Activated CD4-positive, alpha-beta T cell treated with anti-CD3 and anti-CD28 coated beads for 36 hours (primary cell): ENCODE measurements at regions not wholly inside any gene's neighbourhood (a gene's known extent, or its start where the extent isn't known, plus 50 kb on each side); places are given as distances from the start of the nearest gene placed in this dataset.
"Not testable (repeated sequence)": the region's sequence is repeated elsewhere in the genome, so short reads cannot be mapped to it uniquely, and the experiment has no call there.

Experiments used
- ATAC-seq: fragments of 200-7000 bp; cut with Tn5 transposase; one replicate; pipeline ENCODE4 v1.10.0; 2021; ENCODE audit warnings: mild to moderate bottlenecking, moderate library complexity
- CTCF ChIA-PET: fragments of 350-600 bp; sonication (Branson Sonifier 250); formaldehyde crosslinking; loops from one replicate; lab custom pipeline; 2021; ENCODE audit warnings: antibody characterized with exemption; lab: Charles Lee
- POLR2A ChIA-PET: fragments of 350-600 bp; sonication (Branson Sonifier 250); formaldehyde crosslinking; loops from one replicate; lab custom pipeline; 2021; ENCODE audit warnings: antibody characterized with exemption, inconsistent platforms; lab: Charles Lee
- DNase-seq: peaks from one replicate; pipeline ENCODE4 v3.0.0-alpha.2; 2020
- H3K27ac Mint-ChIP-seq: one replicate; pipeline ENCODE4 v1.8.0; 2021; ENCODE audit warnings: mixed read lengths
- H3K27me3 Mint-ChIP-seq: one replicate; pipeline ENCODE4 v1.8.0; 2021; ENCODE audit warnings: mixed read lengths
- H3K36me3 Mint-ChIP-seq: one replicate; pipeline ENCODE4 v1.8.0; 2021; ENCODE audit warnings: low read depth, mixed read lengths
- H3K4me1 Mint-ChIP-seq: one replicate; pipeline ENCODE4 v1.8.0; 2021; ENCODE audit warnings: mixed read lengths
- H3K4me3 Mint-ChIP-seq: one replicate; pipeline ENCODE4 v1.8.0; 2021; ENCODE audit warnings: mild to moderate bottlenecking, moderate library complexity, mixed read lengths
- H3K9me3 Mint-ChIP-seq: one replicate; pipeline ENCODE4 v1.8.0; 2021; ENCODE audit warnings: low read depth, mixed read lengths
- intact Hi-C, 2 experiments: fragments of 100-400 bp; cut with DNase I in 1 of 2; cut with micrococcal nuclease in 1 of 2; formaldehyde crosslinking; loops; one replicate each; pipeline versions ENCODE4 v1.14.2 to v1.15.1; 2022 to 2024; cut with DNase I, micrococcal nuclease

- POLR2A ChIA-PET: no interaction called here
- Mint-ChIP-seq H3K36me3 (no peaks in the 10 kb centered on the region), H3K27me3 (peaks cover 6% of the 10 kb centered on the region), H3K4me3 (no peak overlapping the region), H3K9me3 (no peaks in the 10 kb centered on the region), H3K27ac (no peak overlapping the region), H3K4me1 (no peaks in the 10 kb centered on the region)
- no peak for DNase-seq
- CTCF ChIA-PET: interaction anchor here (0.5 kb wide), 1 partner anchor 221 kb away, joined by 3 read pairs; no protein-coding TSS in a partner anchor
- intact Hi-C loops: no loop called here
- no peak for ATAC-seq
Measured at GRCh38 chr4:107509615-107510014, 210.4 kb downstream of the PAPSS1 start.

- Mint-ChIP-seq H3K36me3 (no peaks in the 10 kb centered on the region), H3K9me3 (peaks cover 5% of the 10 kb centered on the region), H3K27ac (no peak overlapping the region), H3K4me1 (no peaks in the 10 kb centered on the region), H3K27me3 (peaks cover 8% of the 10 kb centered on the region), H3K4me3 (no peak overlapping the region)
- intact Hi-C loops: no loop called here
- ChIA-PET POLR2A (no interaction called here), CTCF (no interaction called here)
- ATAC-seq: no peak
- no peak for DNase-seq
Measured at GRCh38 chr4:107500551-107500950, 219.5 kb downstream of the PAPSS1 start.

GRCh38 chr4:107497054-107497453, 223.0 kb downstream of the PAPSS1 start:
- peaks cover 8% of the 10 kb centered on the region for H3K27me3 Mint-ChIP-seq
- H3K4me3 Mint-ChIP-seq: no peak overlapping the region
- no peak overlapping the region for H3K27ac Mint-ChIP-seq
- no peak for ATAC-seq
- ChIA-PET POLR2A (no interaction called here), CTCF (interaction anchor here (1.4 kb wide), 1 partner anchor 9 kb away, joined by 4 read pairs; no protein-coding TSS in a partner anchor)
- intact Hi-C loops: no loop called here
- peaks cover 5% of the 10 kb centered on the region for H3K9me3 Mint-ChIP-seq
- no peaks in the 10 kb centered on the region for H3K36me3 Mint-ChIP-seq
- no peaks in the 10 kb centered on the region for H3K4me1 Mint-ChIP-seq
- no peak for DNase-seq

- H3K27me3 Mint-ChIP-seq: no peaks in the 10 kb centered on the region
- ChIA-PET CTCF (no interaction called here), POLR2A (no interaction called here)
- peaks cover 5% of the 10 kb centered on the region for H3K9me3 Mint-ChIP-seq
- no peak for ATAC-seq
- no peaks in the 10 kb centered on the region for H3K36me3 Mint-ChIP-seq
- H3K4me1 Mint-ChIP-seq: no peaks in the 10 kb centered on the region
- DNase-seq: no peak
- H3K27ac Mint-ChIP-seq: no peak overlapping the region
- intact Hi-C loops: no loop called here
- H3K4me3 Mint-ChIP-seq: no peak overlapping the region
Measured at GRCh38 chr4:107492566-107492965, 227.5 kb downstream of the PAPSS1 start.

GRCh38 chr4:107490116-107490515, 229.9 kb downstream of the PAPSS1 start:
- no peak for DNase-seq
- ATAC-seq: no peak
- H3K27me3 Mint-ChIP-seq: peaks cover 1% of the 10 kb centered on the region
- no peaks in the 10 kb centered on the region for H3K4me1 Mint-ChIP-seq
- POLR2A ChIA-PET: no interaction called here
- CTCF ChIA-PET: no interaction called here
- H3K4me3 Mint-ChIP-seq: no peak overlapping the region
- no peaks in the 10 kb centered on the region for H3K36me3 Mint-ChIP-seq
- no peak overlapping the region for H3K27ac Mint-ChIP-seq
- H3K9me3 Mint-ChIP-seq: no peaks in the 10 kb centered on the region
- intact Hi-C loops: no loop called here

- intact Hi-C loops, H3K27ac Mint-ChIP-seq, POLR2A ChIA-PET, CTCF ChIA-PET, ATAC-seq, H3K36me3 Mint-ChIP-seq, DNase-seq, H3K4me3 Mint-ChIP-seq, H3K27me3 Mint-ChIP-seq, H3K4me1 Mint-ChIP-seq: not testable (repeated sequence)
- peaks cover 19% of the 10 kb centered on the region for H3K9me3 Mint-ChIP-seq
Measured at GRCh38 chr4:107483621-107484020, 236.4 kb downstream of the PAPSS1 start.

GRCh38 chr4:107482546-107482945, 237.5 kb downstream of the PAPSS1 start:
- DNase-seq (no peak), ATAC-seq (no peak)
- POLR2A ChIA-PET: no interaction called here
- Mint-ChIP-seq H3K4me1 (no peaks in the 10 kb centered on the region), H3K36me3 (no peaks in the 10 kb centered on the region), H3K27ac (no peak overlapping the region), H3K27me3 (peaks cover 2% of the 10 kb centered on the region), H3K9me3 (peaks cover 19% of the 10 kb centered on the region), H3K4me3 (no peak overlapping the region)
- intact Hi-C loops: no loop called here
- CTCF ChIA-PET: interaction anchor here (0.6 kb wide), 1 partner anchor 252 kb away, joined by 4 read pairs; no protein-coding TSS in a partner anchor

- Mint-ChIP-seq H3K4me3 (no peak overlapping the region), H3K4me1 (no peaks in the 10 kb centered on the region), H3K9me3 (peaks cover 15% of the 10 kb centered on the region), H3K27me3 (no peaks in the 10 kb centered on the region), H3K36me3 (no peaks in the 10 kb centered on the region), H3K27ac (no peak overlapping the region)
- ATAC-seq: no peak
- ChIA-PET CTCF (no interaction called here), POLR2A (no interaction called here)
- intact Hi-C loops: no loop called here
- no peak for DNase-seq
Measured at GRCh38 chr4:107478327-107478980, 241.6 kb downstream of the PAPSS1 start.

- ATAC-seq (no peak), DNase-seq (no peak)
- intact Hi-C loops: no loop called here
- H3K27ac Mint-ChIP-seq: no peak overlapping the region
- H3K27me3 Mint-ChIP-seq: no peaks in the 10 kb centered on the region
- no peaks in the 10 kb centered on the region for H3K4me1 Mint-ChIP-seq
- H3K4me3 Mint-ChIP-seq: no peak overlapping the region
- ChIA-PET CTCF (no interaction called here), POLR2A (no interaction called here)
- H3K9me3 Mint-ChIP-seq: no peaks in the 10 kb centered on the region
- H3K36me3 Mint-ChIP-seq: no peaks in the 10 kb centered on the region
Measured at GRCh38 chr4:107473126-107473525, 246.9 kb downstream of the PAPSS1 start.

- CTCF ChIA-PET: interaction anchor here (0.6 to 1.0 kb wide), 2 partner anchors 43 to 104 kb away, joined by 3 read pairs; no protein-coding TSS in a partner anchor
- Mint-ChIP-seq H3K9me3 (no peaks in the 10 kb centered on the region), H3K27ac (no peak overlapping the region), H3K36me3 (no peaks in the 10 kb centered on the region), H3K27me3 (no peaks in the 10 kb centered on the region), H3K4me1 (no peaks in the 10 kb centered on the region), H3K4me3 (no peak overlapping the region)
- POLR2A ChIA-PET: interaction anchor here (0.5 kb wide), 1 partner anchor 1060 kb away, joined by 11 read pairs; no protein-coding TSS in a partner anchor
- ATAC-seq (no peak), DNase-seq (no peak)
- intact Hi-C loops: no loop called here
Measured at GRCh38 chr4:107472265-107472948, 247.6 kb downstream of the PAPSS1 start.

GRCh38 chr4:107470173-107470572, 249.9 kb downstream of the PAPSS1 start:
- Mint-ChIP-seq H3K4me1 (no peaks in the 10 kb centered on the region), H3K27me3 (peaks cover under 1% of the 10 kb centered on the region), H3K27ac (no peak overlapping the region), H3K9me3 (no peaks in the 10 kb centered on the region), H3K36me3 (no peaks in the 10 kb centered on the region), H3K4me3 (no peak overlapping the region)
- ChIA-PET CTCF (no interaction called here), POLR2A (no interaction called here)
- DNase-seq: no peak
- intact Hi-C loops: no loop called here
- no peak for ATAC-seq

- ChIA-PET POLR2A (no interaction called here), CTCF (no interaction called here)
- Mint-ChIP-seq H3K9me3 (no peaks in the 10 kb centered on the region), H3K4me1 (no peaks in the 10 kb centered on the region), H3K27me3 (peaks cover 1% of the 10 kb centered on the region), H3K36me3 (no peaks in the 10 kb centered on the region), H3K4me3 (no peak overlapping the region), H3K27ac (no peak overlapping the region)
- DNase-seq (no peak), ATAC-seq (no peak)
- intact Hi-C loops: no loop called here
Measured at GRCh38 chr4:107468812-107469211, 251.2 kb downstream of the PAPSS1 start.
